ENCODE measurements at regions not wholly inside any gene's neighbourhood (a gene's known extent, or its start where the extent isn't known, plus 50 kb on each side); places are given as distances from the start of the nearest gene placed in this dataset.

GRCh38 chr7:113230691-113231090 lies 112.3 kb upstream of the SMIM30 start:
- Histone ChIP-seq H3K27ac (ENCODE audit: low read depth in 1 of 2, low read length in 2 of 2) (no peak overlapping the region), H3K36me3 (ENCODE audit: control insufficient read depth in 4 of 4, insufficient read depth in 3 of 4, low read depth in 1 of 4, low read length in 3 of 4) (no peaks in the 10 kb centered on the region), H3K4me1 (ENCODE audit: control insufficient read depth in 4 of 4, insufficient read depth in 4 of 4, low read length in 3 of 4) (no peaks in the 10 kb centered on the region), H3K9me3 (ENCODE audit: control insufficient read depth in 4 of 4, low read length in 3 of 4) (peaks cover 5 to 8% (median 6%) of the 10 kb centered on the region in 4 donors), H3K27me3 (ENCODE audit: control insufficient read depth in 4 of 4, insufficient read depth in 4 of 4, low read length in 3 of 4) (no peaks in the 10 kb centered on the region), H3K4me3 (ENCODE audit: low read depth in 1 of 3, low read length in 3 of 3) (no peak overlapping the region), H3K9ac (ENCODE audit: low read depth in 1 of 2, low read length in 2 of 2) (no peak overlapping the region)
- no peak for DNase-seq (ENCODE audit: low spot score)
- TF ChIP-seq REST (IDR thresholded peaks at IDR 0.05) (no peak), YY1 (IDR thresholded peaks at IDR 0.05) (no peak), HNF4A (conservative IDR thresholded peaks at IDR 0.05) (no peak), SP1 (IDR thresholded peaks at IDR 0.05) (no peak), RXRA (IDR thresholded peaks at IDR 0.05) (no peak), EGR1 (IDR thresholded peaks at IDR 0.05; ENCODE audit: low read depth in 2 of 2) (no peak), HNF4G (IDR thresholded peaks at IDR 0.05) (no peak), TAF1 (conservative IDR thresholded peaks at IDR 0.05) (no peak), FOXA2 (IDR thresholded peaks at IDR 0.05) (no peak), FOXA1 (IDR thresholded peaks at IDR 0.05) (no peak), GABPA (IDR thresholded peaks at IDR 0.05 in 1 of 2, conservative IDR thresholded peaks at IDR 0.05 in 1 of 2) (no peak), MAX (IDR thresholded peaks at IDR 0.05) (no peak), NR2F2 (IDR thresholded peaks at IDR 0.05) (no peak), RAD21 (IDR thresholded peaks at IDR 0.05) (no peak), JUND (IDR thresholded peaks at IDR 0.05) (no peak), ZBTB33 (IDR thresholded peaks at IDR 0.05) (no peak)
- TF ChIP-seq, protein P1, sequence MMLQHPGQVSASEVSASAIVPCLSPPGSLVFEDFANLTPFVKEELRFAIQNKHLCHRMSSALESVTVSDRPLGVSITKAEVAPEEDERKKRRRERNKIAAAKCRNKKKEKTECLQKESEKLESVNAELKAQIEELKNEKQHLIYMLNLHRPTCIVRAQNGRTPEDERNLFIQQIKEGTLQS (IDR thresholded peaks at IDR 0.05): no peak
- TF ChIP-seq, protein P2, sequence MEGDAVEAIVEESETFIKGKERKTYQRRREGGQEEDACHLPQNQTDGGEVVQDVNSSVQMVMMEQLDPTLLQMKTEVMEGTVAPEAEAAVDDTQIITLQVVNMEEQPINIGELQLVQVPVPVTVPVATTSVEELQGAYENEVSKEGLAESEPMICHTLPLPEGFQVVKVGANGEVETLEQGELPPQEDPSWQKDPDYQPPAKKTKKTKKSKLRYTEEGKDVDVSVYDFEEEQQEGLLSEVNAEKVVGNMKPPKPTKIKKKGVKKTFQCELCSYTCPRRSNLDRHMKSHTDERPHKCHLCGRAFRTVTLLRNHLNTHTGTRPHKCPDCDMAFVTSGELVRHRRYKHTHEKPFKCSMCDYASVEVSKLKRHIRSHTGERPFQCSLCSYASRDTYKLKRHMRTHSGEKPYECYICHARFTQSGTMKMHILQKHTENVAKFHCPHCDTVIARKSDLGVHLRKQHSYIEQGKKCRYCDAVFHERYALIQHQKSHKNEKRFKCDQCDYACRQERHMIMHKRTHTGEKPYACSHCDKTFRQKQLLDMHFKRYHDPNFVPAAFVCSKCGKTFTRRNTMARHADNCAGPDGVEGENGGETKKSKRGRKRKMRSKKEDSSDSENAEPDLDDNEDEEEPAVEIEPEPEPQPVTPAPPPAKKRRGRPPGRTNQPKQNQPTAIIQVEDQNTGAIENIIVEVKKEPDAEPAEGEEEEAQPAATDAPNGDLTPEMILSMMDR (IDR thresholded peaks at IDR 0.05; ENCODE audit: low read depth, low read length, missing input control): no peak
- 87% methylated on average over 2 of the region's 2 CpGs for WGBS

Data from liver (tissue), 8 donors.